Amniotic stem cell (primary cell): ENCODE measurements at regions not wholly inside any gene's neighbourhood (a gene's known extent, or its start where the extent isn't known, plus 50 kb on each side); places are given as distances from the start of the nearest gene placed in this dataset.
"Not testable (repeated sequence)": the region's sequence is repeated elsewhere in the genome, so short reads cannot be mapped to it uniquely, and the experiment has no call there.

ENCODE experiments used
- DNase-seq: peaks from one replicate; lab custom pipeline; 2025; lab: John Stamatoyannopoulos, UW

GRCh38 chr2:111401270-111402140, 280.8 kb downstream of the BCL2L11 start:
- DNase-seq: not testable (repeated sequence)

- DNase-seq: not testable (repeated sequence)
These were observed 281.7 kb downstream of the BCL2L11 start for GRCh38 chr2:111402450-111402849.

- DNase-seq: not testable (repeated sequence)
These were observed 282.6 kb downstream of the BCL2L11 start for GRCh38 chr2:111403287-111403686.

GRCh38 chr2:111406616-111407015, 285.9 kb downstream of the BCL2L11 start:
- DNase-seq: not testable (repeated sequence)

DNA sequence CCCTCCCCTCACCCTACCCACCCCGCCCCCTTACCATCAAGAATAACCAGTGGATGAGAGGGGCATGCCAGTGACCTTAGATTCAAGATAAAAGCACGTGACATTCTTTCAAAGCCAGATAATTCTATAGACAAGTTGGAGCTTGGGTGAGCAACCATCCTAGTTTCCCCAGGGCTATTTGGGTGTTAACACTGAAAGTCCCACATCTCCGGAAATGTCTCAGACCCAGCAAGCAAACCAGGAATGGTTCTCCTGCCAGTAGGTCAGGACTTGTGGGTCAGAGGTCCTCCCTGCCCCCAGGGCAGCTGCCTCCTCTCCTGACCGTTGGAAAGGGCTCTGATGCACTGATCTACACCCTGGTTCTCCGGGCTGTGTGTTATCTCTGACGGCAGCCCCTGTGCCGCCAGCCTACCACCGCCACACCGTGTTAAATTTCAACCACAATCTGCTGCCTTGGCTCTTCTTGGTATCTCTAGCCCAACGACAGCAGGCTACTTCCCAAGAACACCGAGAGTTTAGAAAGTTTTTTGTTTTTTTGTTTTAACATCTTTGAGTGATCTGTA, 287.0 kb downstream of the BCL2L11 start:
- DNase-seq: not testable (repeated sequence)

- DNase-seq: not testable (repeated sequence)
These were observed 290.2 kb downstream of the BCL2L11 start for GRCh38 chr2:111410868-111411406.

DNA sequence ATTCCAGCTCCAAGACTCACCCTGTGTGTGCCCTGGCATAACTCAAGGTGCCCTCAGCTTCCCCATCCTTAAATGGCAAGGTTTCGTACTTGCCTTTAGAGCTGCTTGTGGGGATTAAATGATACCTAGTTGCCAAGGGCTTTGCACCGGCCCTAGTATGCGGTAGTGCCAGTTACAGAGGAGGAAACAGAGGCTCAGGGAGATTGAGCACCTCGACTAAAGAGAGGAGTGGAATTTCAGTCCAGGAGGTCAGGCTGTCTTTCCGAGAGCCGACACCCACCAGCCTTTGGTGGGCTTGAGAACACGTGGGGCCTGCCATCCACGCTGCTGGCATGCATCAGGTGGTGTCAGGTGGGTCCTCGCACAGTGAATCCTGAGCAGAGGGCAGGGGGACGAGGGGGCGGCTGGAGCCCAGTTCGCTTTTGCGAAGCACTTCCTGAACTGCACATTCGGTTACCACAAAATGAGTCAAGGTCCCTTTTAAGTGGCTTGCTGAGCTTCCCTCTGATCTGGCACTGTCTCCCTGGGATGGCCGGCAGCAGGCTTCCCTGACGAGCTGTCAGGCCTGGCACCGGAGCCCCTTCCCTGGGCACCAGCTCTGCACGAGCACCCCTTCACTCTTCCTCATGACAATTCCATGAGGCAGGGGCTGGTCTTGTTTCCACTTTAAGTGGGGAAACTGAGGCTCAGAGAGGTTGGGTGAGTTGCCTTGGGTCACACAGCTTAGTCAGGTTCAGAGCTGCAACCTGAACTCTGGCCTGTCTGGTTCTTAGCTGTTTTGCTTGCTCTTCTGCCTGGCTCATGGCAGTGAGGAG, 291.4 kb downstream of the BCL2L11 start:
- not testable (repeated sequence) for DNase-seq

DNA sequence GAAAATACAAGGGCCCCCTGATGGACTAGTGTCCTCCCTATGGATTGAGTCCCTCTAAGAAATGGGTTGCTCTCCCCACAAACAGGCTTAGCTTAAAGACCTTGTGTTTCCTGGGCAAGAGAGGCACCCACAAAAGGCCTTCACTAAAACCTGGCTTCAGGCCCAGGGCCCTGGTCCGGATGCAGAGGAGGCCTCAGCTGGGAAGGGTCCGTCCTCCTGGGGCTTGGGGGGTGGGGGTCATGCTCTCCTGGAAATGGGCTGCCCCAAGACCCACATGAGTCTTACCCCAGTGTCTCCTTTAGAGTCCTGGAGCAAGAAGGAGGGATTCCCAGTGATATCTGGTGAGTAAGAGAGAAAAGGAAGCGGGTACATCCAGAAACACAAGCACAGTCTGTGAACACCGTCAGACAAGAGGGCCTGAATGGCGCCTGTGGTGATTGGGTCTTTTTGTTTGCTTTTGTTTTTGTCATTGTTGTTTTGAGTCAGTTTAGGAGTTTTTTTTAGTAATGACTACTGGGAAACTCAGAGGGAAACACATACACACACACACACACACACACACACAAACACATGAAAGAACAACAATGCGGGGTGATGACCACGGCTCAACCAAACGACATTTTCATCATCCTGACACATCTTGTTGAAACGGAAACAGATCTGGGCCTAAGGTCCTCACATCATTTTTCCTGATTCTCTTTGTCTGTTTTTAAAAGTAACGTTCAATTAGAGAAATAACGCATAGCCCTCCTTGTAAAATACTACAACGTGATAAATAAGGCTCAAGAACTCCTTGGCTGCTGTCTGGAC, 292.3 kb downstream of the BCL2L11 start:
- DNase-seq: not testable (repeated sequence)

- DNase-seq: not testable (repeated sequence)
These were observed 293.2 kb downstream of the BCL2L11 start for GRCh38 chr2:111413950-111414349.

GRCh38 chr2:111415765-111416743, 295.3 kb downstream of the BCL2L11 start:
- DNase-seq: not testable (repeated sequence)

DNA sequence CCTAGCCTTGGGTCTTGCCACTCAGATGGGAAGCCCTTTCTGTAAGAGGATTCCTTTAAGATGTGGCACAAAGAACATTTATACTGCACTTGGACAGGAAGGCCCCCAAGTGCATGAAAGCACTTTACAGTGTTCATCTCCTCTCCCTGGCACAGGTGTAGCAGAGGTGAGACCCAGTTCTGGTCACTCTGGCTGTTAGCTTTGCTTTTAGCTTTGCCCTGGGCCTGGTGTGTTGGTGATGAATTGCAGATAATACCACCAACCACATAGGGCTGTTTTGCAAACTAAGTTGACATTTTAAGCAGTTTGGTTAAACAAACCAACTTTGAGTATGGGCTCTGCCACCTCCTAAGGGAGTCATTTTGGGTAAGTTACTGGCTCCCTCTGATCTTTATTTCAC, 296.3 kb downstream of the BCL2L11 start:
- DNase-seq: not testable (repeated sequence)

DNA sequence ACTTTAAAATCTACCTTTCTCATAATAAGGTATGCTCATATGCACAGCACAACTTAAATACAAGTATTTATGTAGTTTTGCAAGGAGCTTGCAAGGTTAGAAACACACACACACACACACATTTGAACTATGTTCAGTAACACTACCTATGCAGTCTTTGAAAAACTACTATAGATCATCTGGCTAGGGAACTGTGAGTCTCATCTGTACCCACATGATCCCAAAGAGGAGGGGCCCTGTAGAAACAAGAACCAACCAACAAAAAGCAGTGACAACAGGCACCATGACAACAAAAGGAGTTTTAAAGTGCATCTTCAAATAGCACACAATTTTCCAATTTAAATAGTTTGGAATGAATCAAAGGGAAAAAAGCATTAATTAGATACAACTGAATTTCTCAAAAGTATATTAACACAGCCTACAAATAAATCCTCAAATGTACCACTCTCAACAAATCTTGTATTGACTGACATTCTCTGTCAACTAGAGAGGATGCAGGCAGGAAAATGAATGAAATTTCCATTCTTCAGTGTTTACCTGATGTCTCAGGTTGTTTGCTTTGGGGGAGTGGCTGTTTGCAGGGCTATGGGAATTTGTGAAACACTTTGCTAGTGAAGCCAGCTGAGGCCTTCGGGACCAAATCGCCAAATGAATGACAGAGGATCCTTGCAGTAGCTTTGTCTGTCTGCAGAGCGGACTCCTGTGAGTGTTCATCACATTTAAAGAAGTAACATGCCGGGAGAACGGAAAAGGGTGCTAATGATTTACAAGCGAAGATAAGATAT, 297.6 kb downstream of the BCL2L11 start:
- not testable (repeated sequence) for DNase-seq

DNA sequence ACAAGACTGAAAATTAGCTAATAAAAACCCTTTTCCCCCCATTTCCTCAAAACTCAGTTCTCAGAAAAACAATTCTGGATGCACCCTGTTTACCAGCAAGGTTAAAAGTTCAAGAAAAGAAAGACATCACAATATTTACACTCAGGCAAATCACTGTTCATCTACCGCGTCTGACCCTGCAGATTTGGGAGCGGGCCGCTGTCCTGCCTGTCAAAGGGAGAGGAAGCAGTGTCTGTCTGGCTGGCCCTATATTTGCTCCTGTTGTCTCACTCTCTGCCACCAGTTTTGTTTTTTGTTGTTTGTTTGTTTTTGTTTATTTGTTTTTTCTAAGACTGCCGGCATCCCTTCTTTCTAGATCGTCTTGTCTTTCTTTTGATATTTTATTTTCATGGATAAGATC, 299.4 kb downstream of the BCL2L11 start:
- DNase-seq: not testable (repeated sequence)

GRCh38 chr2:111420835-111421234, 300.1 kb downstream of the BCL2L11 start:
- DNase-seq: not testable (repeated sequence)

DNA sequence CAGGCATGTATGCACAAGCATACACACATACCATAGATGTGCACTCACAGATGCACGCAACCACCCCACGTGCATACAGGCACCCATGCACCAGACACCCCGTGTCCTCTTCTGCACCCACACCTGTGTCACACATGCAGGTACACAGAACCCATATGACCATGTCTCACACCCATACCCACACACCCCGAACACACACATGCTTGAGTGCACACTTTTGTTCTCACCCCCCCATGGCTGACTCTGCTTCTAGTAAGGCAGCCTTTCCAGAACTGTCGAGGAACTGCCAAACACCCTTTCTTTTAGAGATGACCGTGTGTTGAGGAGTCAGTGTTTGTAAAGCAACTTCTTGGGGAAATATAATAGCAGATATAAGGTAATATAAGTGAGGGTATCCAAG, 301.2 kb downstream of the BCL2L11 start:
- not testable (repeated sequence) for DNase-seq

DNA sequence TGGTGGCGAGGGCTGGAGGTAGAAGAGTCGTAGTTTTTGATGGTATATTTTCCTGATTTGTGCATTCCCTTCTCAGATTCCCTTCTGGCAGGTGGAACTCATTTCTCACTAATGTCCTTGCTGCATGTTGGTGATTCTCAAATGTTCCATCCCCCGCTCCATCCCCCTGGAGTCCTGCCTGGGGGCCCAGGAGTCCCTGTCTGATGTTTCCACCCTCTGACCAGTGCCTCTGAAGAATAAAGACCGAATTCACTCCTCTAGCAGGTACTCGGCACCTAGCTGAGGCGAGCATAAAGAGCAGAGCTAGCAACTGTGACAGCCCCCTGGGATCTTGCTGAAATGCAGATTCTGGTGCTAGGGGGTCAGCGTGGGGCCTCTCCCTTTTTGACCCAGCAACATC, 301.8 kb downstream of the BCL2L11 start:
- not testable (repeated sequence) for DNase-seq

DNA sequence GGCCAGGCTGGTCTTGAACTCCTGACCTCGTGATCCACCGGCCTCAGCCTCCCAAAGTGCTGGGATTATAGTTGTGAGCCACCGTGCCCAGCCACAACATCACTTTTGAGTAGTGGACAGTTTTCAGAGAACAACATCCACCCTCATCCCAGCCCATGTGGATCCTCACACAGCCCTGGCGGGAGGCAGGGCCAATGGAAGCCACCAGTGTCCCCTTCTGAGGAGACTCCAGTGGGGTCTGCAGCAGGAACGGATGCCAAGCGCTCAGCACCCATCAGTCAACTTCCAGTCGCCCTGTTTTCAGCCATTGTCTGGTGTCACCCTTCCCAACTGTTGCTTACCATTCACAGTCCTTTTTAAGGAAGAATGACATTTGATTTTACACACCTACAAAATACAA, 302.5 kb downstream of the BCL2L11 start:
- not testable (repeated sequence) for DNase-seq

GRCh38 chr2:111424176-111424575, 303.5 kb downstream of the BCL2L11 start:
- DNase-seq: not testable (repeated sequence)

- DNase-seq: not testable (repeated sequence)
These were observed 304.2 kb downstream of the BCL2L11 start for GRCh38 chr2:111424851-111425309.
